ENCODE measurements at regions not wholly inside any gene's neighbourhood (a gene's known extent, or its start where the extent isn't known, plus 50 kb on each side); places are given as distances from the start of the nearest gene placed in this dataset.

DNA sequence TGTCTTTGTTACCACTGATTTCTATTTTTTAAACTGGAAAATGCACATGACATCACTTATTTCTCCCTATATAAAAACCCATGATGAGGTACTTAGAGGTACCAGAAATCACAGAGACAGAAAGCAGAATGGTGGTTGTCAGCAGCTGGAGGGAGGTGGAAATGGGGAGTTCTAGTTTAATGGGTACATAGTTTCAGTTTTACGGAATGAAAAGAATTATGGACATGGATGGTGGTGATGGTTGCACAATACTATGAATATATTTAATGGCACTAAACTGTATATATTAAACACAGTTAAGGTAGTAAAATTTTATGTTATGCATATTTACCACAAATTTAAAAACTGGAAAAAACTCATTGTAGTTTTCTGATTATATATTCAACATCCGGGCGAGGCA is 50.5 kb upstream of the CPEB4 start:
- no CpG with 5 or more reads among the region's 3 CpGs for WGBS (ENCODE audit: extremely low coverage, insufficient read length, low lambda C conversion rate)
- Histone ChIP-seq H3T11ph (ENCODE audit: low read length) (no peak overlapping the region), H4K5ac (ENCODE audit: insufficient read length, low read depth, low read length) (no peak overlapping the region), H3K9me3 (ENCODE audit: control insufficient read depth, low read depth, low read length) (no peaks in the 10 kb centered on the region), H2AFZ (ENCODE audit: low read length) (no peak overlapping the region), H4K8ac (replicated peaks; ENCODE audit: insufficient read length, low read depth, low read length) (no peak overlapping the region), H3K23me2 (ENCODE audit: insufficient read length, low read depth, low read length, poor library complexity, severe bottlenecking) (no peaks in the 10 kb centered on the region), H3K9ac (ENCODE audit: extremely low read depth, insufficient read length, low read length) (no peak overlapping the region), H3K56ac (ENCODE audit: insufficient read length, low read depth, low read length) (no peak overlapping the region), H3K18ac (ENCODE audit: insufficient read length, low read depth, low read length) (no peak overlapping the region), H4K20me1 (ENCODE audit: control insufficient read depth, insufficient read depth, insufficient read length) (peaks cover 2% of the 10 kb centered on the region), H3K27ac (ENCODE audit: insufficient read length, low read depth, low read length) (no peak overlapping the region), H3K79me1 (ENCODE audit: insufficient read depth, low read depth, low read length, poor library complexity, severe bottlenecking) (no peaks in the 10 kb centered on the region), H2AK5ac (ENCODE audit: insufficient read length, low read length) (no peak overlapping the region), H2BK15ac (ENCODE audit: low read depth, low read length) (no peak overlapping the region), H3K23ac (ENCODE audit: insufficient read length, low read depth, low read length) (no peak overlapping the region), H3K4me1 (ENCODE audit: insufficient read depth, low read length) (no peaks in the 10 kb centered on the region), H3K27me3 (ENCODE audit: insufficient read depth, low read length) (no peaks in the 10 kb centered on the region), H3K14ac (ENCODE audit: insufficient read depth, low read length) (no peak overlapping the region), H4K91ac (ENCODE audit: insufficient read length, low read depth, low read length) (no peak overlapping the region), H3K4ac (ENCODE audit: low read depth, low read length) (no peak overlapping the region), H3K4me2 (ENCODE audit: insufficient read depth, insufficient read length, low read length) (no peak overlapping the region), H2BK20ac (ENCODE audit: low read depth, low read length, poor library complexity, severe bottlenecking) (no peak overlapping the region), H3K79me2 (ENCODE audit: insufficient read depth, low read length) (no peaks in the 10 kb centered on the region), H2BK12ac (ENCODE audit: insufficient read length, low read depth, low read length) (no peak overlapping the region), H2BK120ac (ENCODE audit: low read depth, low read length, poor library complexity, severe bottlenecking) (no peak overlapping the region), H2BK5ac (ENCODE audit: insufficient read length, low read length) (no peak overlapping the region)
- DNase-seq: no peak
- Mint-ChIP-seq H3K9me3 (peaks cover 0 to 2% of the 10 kb centered on the region in 2 experiments; a peak in 3 of 5 replicates), H3K4me3 (no peak overlapping the region), H3K27ac (no peak overlapping the region), H3K36me3 (ENCODE audit: insufficient read depth in 1 of 3, low read depth in 3 of 3) (no peaks in the 10 kb centered on the region; a peak in 1 of 7 replicates), H3K4me1 (peaks cover 9 to 10% of the 10 kb centered on the region in 2 experiments), H3K27me3 (ENCODE audit: low read depth) (peaks cover 4% of the 10 kb centered on the region)
- TF ChIP-seq, protein P1, sequence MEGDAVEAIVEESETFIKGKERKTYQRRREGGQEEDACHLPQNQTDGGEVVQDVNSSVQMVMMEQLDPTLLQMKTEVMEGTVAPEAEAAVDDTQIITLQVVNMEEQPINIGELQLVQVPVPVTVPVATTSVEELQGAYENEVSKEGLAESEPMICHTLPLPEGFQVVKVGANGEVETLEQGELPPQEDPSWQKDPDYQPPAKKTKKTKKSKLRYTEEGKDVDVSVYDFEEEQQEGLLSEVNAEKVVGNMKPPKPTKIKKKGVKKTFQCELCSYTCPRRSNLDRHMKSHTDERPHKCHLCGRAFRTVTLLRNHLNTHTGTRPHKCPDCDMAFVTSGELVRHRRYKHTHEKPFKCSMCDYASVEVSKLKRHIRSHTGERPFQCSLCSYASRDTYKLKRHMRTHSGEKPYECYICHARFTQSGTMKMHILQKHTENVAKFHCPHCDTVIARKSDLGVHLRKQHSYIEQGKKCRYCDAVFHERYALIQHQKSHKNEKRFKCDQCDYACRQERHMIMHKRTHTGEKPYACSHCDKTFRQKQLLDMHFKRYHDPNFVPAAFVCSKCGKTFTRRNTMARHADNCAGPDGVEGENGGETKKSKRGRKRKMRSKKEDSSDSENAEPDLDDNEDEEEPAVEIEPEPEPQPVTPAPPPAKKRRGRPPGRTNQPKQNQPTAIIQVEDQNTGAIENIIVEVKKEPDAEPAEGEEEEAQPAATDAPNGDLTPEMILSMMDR (conservative IDR thresholded peaks at IDR 0.05): no peak

Measured in H9 (cell line).